ENCODE measurements at regions not wholly inside any gene's neighbourhood (a gene's known extent, or its start where the extent isn't known, plus 50 kb on each side); places are given as distances from the start of the nearest gene placed in this dataset.

DNA sequence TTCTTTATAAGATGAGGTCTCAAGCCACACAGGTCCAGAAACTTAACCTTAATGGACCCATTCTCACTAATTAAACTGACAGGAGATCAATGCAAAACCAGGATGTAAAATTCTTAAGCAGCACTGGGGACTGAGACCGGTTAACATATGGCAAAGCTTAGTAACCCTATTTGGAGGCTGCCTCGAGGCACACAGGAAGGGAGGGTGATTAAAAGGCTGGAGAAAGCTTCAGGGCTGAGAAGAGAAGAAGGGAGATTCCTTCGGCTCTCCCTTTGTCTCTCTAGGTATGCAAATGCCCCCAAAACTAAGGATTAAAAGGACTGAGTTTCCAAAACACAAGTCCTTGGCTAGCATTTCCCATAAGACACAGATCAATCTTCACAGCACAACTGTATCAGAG is 120.8 kb upstream of the DSCAM start:
- TF ChIP-seq, protein P1, sequence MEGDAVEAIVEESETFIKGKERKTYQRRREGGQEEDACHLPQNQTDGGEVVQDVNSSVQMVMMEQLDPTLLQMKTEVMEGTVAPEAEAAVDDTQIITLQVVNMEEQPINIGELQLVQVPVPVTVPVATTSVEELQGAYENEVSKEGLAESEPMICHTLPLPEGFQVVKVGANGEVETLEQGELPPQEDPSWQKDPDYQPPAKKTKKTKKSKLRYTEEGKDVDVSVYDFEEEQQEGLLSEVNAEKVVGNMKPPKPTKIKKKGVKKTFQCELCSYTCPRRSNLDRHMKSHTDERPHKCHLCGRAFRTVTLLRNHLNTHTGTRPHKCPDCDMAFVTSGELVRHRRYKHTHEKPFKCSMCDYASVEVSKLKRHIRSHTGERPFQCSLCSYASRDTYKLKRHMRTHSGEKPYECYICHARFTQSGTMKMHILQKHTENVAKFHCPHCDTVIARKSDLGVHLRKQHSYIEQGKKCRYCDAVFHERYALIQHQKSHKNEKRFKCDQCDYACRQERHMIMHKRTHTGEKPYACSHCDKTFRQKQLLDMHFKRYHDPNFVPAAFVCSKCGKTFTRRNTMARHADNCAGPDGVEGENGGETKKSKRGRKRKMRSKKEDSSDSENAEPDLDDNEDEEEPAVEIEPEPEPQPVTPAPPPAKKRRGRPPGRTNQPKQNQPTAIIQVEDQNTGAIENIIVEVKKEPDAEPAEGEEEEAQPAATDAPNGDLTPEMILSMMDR (IDR thresholded peaks at IDR 0.05; ENCODE audit: low read length), result no peak
- TF ChIP-seq EZH2 (IDR thresholded peaks at IDR 0.05; ENCODE audit: borderline replicate concordance, low read length), result no peak
